ENCODE measurements at regions not wholly inside any gene's neighbourhood (a gene's known extent, or its start where the extent isn't known, plus 50 kb on each side); places are given as distances from the start of the nearest gene placed in this dataset.

DNA sequence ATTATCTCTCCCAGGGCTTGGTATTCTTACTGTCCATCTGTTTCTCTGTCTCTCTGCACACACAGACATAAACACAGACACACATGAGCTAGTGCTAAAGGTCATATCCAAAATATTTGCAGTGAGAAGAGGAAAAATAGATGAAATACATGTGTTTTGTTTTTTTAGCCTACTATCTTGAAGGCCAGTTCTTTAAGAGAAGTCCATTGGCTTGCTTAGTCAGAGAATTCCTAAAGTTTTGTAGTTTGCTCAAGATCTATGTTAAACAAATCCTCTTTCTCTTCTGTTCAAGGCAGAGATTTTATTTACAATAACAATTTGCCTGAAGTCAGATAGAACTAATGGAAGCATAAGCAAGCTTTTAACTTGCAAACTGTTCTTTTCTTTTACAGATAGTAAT is 120.0 kb upstream of the AKIRIN2 start (continued):
- TF ChIP-seq, protein P1, sequence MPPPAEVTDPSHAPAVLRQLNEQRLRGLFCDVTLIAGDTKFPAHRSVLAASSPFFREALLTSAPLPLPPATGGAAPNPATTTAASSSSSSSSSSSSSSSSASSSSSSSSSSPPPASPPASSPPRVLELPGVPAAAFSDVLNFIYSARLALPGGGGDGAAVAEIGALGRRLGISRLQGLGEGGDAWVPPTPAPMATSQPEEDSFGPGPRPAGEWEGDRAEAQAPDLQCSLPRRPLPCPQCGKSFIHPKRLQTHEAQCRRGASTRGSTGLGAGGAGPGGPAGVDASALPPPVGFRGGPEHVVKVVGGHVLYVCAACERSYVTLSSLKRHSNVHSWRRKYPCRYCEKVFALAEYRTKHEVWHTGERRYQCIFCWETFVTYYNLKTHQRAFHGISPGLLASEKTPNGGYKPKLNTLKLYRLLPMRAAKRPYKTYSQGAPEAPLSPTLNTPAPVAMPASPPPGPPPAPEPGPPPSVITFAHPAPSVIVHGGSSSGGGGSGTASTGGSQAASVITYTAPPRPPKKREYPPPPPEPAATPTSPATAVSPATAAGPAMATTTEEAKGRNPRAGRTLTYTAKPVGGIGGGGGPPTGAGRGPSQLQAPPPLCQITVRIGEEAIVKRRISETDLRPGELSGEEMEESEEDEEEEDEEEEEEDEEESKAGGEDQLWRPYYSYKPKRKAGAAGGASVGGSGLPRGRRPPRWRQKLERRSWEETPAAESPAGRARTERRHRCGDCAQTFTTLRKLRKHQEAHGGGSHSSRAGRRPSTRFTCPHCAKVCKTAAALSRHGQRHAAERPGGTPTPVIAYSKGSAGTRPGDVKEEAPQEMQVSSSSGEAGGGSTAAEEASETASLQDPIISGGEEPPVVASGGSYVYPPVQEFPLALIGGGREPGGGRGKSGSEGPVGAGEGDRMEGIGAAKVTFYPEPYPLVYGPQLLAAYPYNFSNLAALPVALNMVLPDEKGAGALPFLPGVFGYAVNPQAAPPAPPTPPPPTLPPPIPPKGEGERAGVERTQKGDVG (CRISPR knock-in tag; IDR thresholded peaks at IDR 0.05; ENCODE audit: borderline replicate concordance) = no peak
- TF ChIP-seq FOXO1 (CRISPR knock-in tag; IDR thresholded peaks at IDR 0.05) = peak; percentile 77
- TF ChIP-seq, protein P2, sequence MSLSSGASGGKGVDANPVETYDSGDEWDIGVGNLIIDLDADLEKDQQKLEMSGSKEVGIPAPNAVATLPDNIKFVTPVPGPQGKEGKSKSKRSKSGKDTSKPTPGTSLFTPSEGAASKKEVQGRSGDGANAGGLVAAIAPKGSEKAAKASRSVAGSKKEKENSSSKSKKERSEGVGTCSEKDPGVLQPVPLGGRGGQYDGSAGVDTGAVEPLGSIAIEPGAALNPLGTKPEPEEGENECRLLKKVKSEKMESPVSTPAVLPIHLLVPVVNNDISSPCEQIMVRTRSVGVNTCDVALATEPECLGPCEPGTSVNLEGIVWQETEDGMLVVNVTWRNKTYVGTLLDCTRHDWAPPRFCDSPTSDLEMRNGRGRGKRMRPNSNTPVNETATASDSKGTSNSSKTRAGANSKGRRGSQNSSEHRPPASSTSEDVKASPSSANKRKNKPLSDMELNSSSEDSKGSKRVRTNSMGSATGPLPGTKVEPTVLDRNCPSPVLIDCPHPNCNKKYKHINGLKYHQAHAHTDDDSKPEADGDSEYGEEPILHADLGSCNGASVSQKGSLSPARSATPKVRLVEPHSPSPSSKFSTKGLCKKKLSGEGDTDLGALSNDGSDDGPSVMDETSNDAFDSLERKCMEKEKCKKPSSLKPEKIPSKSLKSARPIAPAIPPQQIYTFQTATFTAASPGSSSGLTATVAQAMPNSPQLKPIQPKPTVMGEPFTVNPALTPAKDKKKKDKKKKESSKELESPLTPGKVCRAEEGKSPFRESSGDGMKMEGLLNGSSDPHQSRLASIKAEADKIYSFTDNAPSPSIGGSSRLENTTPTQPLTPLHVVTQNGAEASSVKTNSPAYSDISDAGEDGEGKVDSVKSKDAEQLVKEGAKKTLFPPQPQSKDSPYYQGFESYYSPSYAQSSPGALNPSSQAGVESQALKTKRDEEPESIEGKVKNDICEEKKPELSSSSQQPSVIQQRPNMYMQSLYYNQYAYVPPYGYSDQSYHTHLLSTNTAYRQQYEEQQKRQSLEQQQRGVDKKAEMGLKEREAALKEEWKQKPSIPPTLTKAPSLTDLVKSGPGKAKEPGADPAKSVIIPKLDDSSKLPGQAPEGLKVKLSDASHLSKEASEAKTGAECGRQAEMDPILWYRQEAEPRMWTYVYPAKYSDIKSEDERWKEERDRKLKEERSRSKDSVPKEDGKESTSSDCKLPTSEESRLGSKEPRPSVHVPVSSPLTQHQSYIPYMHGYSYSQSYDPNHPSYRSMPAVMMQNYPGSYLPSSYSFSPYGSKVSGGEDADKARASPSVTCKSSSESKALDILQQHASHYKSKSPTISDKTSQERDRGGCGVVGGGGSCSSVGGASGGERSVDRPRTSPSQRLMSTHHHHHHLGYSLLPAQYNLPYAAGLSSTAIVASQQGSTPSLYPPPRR (CRISPR knock-in tag; IDR thresholded peaks at IDR 0.05; ENCODE audit: borderline replicate concordance) = peak; percentile 85; the same call in 1 of the 2 replicates
- TF ChIP-seq ZNF253 (CRISPR knock-in tag; IDR thresholded peaks at IDR 0.05; ENCODE audit: borderline replicate concordance) = no peak
- TF ChIP-seq JUN (CRISPR knock-in tag; IDR thresholded peaks at IDR 0.05) = no peak
- TF ChIP-seq, protein P3, sequence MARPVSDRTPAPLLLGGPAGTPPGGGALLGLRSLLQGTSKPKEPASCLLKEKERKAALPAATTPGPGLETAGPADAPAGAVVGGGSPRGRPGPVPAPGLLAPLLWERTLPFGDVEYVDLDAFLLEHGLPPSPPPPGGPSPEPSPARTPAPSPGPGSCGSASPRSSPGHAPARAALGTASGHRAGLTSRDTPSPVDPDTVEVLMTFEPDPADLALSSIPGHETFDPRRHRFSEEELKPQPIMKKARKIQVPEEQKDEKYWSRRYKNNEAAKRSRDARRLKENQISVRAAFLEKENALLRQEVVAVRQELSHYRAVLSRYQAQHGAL (CRISPR knock-in tag; IDR thresholded peaks at IDR 0.05; ENCODE audit: not compliant biosample characterization) = no peak
- no peak for TF ChIP-seq ZNF138 (CRISPR knock-in tag; IDR thresholded peaks at IDR 0.05; ENCODE audit: low read depth)
- 0 out of 2 replicates have a peak, but pooled peaks have one; percentile 26 for TF ChIP-seq HOXA5 (CRISPR knock-in tag; IDR thresholded peaks at IDR 0.05)
- peak; percentile 88 for TF ChIP-seq RCOR2 (CRISPR knock-in tag; IDR thresholded peaks at IDR 0.05)
- no peak for TF ChIP-seq MEIS1 (CRISPR knock-in tag; IDR thresholded peaks at IDR 0.05; ENCODE audit: borderline replicate concordance)
- TF ChIP-seq ZNF556 (CRISPR knock-in tag; IDR thresholded peaks at IDR 0.05; ENCODE audit: borderline replicate concordance) = no peak
- peak; percentile 81 for TF ChIP-seq NR2F2 (IDR thresholded peaks at IDR 0.05; ENCODE audit: borderline replicate concordance, low read depth)
- no peak for TF ChIP-seq RORA (CRISPR knock-in tag; IDR thresholded peaks at IDR 0.05)
- TF ChIP-seq ATF7 (IDR thresholded peaks at IDR 0.05) = no peak
- no peak for TF ChIP-seq ATF7 (CRISPR knock-in tag; IDR thresholded peaks at IDR 0.05)
- no peak for TF ChIP-seq ZNF790 (CRISPR knock-in tag; IDR thresholded peaks at IDR 0.05; ENCODE audit: borderline replicate concordance)
- TF ChIP-seq SKI (IDR thresholded peaks at IDR 0.05; ENCODE audit: partially characterized antibody) = peak; percentile 85
- TF ChIP-seq SMARCE1 (IDR thresholded peaks at IDR 0.05; ENCODE audit: borderline replicate concordance) = no peak
- TF ChIP-seq, protein P4, sequence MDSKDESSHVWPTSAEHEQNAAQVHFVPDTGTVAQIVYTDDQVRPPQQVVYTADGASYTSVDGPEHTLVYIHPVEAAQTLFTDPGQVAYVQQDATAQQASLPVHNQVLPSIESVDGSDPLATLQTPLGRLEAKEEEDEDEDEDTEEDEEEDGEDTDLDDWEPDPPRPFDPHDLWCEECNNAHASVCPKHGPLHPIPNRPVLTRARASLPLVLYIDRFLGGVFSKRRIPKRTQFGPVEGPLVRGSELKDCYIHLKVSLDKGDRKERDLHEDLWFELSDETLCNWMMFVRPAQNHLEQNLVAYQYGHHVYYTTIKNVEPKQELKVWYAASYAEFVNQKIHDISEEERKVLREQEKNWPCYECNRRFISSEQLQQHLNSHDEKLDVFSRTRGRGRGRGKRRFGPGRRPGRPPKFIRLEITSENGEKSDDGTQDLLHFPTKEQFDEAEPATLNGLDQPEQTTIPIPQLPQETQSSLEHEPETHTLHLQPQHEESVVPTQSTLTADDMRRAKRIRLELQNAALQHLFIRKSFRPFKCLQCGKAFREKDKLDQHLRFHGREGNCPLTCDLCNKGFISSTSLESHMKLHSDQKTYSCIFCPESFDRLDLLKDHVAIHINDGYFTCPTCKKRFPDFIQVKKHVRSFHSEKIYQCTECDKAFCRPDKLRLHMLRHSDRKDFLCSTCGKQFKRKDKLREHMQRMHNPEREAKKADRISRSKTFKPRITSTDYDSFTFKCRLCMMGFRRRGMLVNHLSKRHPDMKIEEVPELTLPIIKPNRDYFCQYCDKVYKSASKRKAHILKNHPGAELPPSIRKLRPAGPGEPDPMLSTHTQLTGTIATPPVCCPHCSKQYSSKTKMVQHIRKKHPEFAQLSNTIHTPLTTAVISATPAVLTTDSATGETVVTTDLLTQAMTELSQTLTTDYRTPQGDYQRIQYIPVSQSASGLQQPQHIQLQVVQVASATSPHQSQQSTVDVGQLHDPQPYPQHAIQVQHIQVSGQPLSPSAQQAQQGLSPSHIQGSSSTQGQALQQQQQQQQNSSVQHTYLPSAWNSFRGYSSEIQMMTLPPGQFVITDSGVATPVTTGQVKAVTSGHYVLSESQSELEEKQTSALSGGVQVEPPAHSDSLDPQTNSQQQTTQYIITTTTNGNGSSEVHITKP (CRISPR knock-in tag; IDR thresholded peaks at IDR 0.05; ENCODE audit: low read depth) = no peak
